ENCODE measurements at regions not wholly inside any gene's neighbourhood (a gene's known extent, or its start where the extent isn't known, plus 50 kb on each side); places are given as distances from the start of the nearest gene placed in this dataset.
"Not testable (repeated sequence)": the region's sequence is repeated elsewhere in the genome, so short reads cannot be mapped to it uniquely, and the experiment has no call there.

DNA sequence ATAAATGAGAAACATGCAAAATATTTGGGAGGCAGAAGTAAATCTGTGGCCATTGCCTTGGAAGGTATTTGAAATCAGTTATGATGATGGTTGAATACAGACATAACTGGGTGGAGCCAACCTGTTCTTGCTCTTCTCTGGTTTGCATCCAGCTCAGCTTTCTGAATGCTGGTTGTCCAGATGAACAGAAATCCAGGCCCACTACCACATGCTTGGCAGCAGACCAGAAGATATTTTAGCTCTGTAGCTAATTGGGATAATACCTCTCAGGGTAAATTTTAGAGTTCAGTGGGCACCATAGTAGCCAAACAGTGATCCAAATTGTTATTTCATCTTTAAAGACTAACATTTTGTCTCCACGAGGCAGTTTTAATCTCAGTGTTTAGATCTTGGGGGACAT is 308.3 kb downstream of the RAB38 start:
- no peak for DNase-seq

DNA sequence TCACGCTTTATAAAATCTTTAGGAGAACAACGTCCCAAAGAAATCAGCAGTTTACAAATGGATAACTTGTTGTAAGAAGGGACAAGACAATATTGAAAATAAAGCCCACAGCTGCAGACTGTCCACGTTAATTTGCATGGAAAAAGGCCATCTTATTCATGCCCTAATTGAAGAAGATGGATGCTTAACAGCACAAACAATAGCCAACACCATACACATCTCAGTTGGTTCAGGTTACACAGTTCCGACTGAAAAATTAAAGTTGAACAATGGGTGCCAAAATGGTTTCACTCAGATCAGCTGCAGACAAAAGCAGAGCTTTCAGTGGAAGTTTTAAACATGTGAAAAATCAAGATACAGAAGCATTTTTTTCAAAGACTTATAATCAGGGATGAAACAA is 314.2 kb downstream of the RAB38 start:
- no peak for DNase-seq

- no peak for DNase-seq
Measured at GRCh38 chr11:87859636-87860035, 315.6 kb downstream of the RAB38 start.

- DNase-seq = no peak
Measured at GRCh38 chr11:87851827-87852226, 323.4 kb downstream of the RAB38 start.

DNA sequence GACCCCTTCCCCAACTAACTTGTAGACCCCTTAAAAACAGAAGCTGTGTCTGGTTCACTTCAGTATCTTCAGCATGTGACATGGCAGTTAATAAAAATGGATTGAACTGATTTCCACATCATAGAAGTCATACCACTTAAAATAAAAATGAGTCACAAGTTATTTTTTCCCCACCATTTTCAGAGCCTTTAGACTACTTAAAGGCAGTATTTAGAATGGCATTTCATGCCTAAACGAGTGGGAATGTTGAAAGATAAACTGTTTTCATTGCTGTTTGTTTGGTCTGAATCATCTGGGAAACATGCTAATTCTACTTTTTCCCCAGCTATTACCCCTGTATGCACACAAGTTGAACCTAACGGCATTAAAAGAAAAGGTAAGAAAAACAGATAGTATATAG is 324.0 kb downstream of the RAB38 start:
- no peak for DNase-seq

GRCh38 chr11:87849216-87849615 is 326.0 kb downstream of the RAB38 start:
- no peak for DNase-seq

DNA sequence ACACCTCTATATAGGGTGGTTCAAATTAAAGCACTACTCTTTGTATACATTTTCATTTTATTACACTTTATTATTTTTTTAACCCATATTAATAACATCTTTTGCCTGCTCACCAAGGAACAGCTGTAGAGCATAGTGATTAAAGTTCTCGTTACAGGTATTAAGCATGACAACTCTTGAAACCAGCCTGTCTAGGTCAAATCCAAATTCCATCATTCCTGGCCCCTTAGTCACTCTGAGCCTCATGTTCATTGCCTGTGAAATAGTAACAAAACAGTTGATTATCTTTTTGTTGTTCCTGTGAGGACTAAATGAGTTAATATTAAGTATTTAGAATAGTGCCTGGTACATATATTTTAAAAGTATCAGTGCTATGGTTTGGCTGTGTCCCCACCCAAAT is 334.5 kb downstream of the RAB38 start:
- no peak for DNase-seq

GRCh38 chr11:87832211-87832610 is 343.0 kb downstream of the RAB38 start:
- DNase-seq = no peak

GRCh38 chr11:87820011-87820410 is 355.2 kb downstream of the RAB38 start:
- DNase-seq = no peak

DNA sequence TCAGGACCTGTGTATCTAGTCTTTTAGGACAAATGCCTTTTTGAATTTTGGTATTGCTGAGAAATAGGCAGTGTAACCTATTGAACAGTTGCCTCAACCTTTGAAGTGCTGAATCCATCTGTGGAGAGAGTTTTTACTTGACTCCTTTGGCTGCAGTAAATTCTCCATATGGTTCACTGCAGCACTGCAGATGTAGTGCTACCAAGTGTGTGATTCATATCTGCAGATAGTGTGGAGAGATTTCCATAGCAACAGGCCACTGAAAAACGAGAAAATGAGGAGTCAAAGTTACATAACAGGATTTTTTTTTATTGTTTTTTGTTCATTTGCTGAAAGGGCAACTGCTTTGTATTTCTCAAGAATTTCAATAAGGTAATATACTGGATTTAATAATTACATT is 356.1 kb downstream of the RAB38 start:
- DNase-seq = no peak

DNA sequence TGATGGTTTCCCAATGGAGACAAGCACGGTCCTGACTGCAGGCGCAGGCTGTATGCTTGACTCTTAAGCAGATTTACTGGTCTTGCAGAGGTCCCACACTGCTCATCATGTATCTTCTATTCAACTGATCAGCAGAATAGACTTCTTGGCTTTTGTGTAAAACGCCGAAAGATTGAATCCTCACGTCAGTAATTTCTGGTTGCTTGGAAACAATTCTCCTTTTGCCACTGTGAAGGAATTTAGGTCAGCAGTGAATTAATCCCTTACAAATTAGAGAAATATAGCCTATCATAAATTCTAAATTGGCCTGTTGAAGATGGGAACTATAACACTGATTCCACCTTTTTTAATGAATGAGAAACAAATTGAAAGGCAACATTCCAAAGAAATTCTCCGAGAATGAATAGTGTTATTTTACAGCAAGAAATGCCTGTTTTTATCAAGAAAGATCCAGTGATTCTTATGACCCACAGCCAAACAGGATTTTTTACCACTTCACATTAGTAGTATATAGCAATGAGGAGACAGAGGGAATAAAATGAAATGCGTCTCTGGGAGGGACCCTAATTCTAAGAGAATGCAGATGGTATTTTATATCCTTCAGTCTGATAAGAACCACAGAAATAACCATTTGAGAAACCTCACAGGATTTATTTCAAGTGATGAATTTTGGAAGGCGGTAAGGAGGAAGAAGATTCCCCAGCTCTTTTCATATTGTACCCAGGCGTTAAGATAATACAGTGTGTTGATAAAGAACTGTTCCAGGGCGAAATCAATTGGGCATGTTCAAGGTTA is 362.5 kb downstream of the RAB38 start:
- DNase-seq = no peak

DNA sequence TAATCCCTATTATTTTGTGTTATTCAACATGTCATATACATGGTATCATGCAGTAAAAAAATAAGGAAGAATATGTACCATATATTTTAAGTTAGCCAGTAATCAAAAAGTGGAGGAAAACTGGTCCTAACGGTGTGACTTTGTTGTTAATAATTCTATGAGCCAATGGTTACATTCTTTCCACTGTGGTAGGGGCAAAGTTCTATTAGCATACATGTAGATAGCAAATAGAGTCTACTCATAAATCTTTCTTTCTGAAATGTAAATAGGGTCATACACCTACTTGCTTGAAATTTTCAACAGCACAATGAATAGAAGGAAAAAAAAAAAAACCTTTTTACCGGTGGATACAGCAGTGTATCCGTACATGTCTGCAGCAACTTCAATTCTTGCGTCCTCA is 364.8 kb downstream of the RAB38 start:
- no peak for DNase-seq

DNA sequence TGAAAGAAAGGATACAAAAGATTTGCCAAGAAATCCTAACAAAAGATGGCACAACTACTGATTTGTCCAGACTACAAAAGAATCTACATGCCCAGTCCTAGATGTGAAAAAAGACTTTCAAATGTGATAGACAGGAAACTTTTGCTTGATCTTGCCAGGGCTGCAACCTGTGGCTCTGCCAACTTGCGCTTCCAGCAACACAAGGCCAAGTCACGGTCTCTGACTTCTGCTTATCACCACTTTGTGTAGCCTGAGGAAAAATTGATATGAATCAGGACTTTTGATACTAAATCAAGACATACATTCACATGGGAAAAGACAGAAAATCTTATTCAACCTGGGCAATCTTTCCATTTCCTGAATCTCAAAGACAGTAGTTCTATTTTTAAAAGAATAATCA is 366.0 kb downstream of the RAB38 start:
- no peak for DNase-seq

DNA sequence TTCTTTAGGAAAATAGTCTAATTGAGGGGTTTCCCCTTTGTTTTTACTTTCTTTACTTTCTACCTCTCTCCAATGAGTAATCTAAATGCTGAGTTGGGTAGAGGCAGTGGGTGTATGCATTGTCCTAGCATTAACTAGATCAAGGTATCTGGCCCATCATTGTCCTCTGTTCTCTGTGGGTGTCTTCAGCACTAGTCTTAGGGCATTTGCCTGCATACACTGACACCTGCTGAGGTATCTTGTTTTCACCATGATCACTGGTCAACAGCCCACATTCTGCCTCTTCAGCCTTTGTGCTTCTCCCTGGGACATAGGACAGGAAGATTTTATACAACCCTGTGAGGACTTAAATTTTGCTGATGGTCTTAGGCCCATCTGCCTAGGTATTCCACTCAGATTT is 371.1 kb downstream of the RAB38 start:
- no peak for DNase-seq

DNA sequence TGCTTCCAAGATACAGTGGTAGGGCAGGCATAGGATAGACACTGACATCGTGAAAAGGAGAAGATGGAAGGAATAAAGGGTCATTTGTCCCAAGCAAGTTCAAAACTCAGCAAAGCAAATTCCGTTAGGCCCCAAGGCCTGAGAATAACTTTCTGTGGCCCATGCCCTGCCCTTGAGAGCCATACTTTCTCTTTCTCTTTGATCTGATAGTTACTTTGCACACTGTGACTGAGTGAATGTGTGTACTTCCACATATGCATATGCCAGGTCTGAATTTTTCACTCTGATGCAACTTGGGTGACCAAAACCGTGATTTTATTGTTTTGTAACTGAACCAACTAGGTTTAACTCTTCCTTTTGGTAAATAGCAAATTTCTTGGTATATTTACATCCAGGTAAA is 371.5 kb downstream of the RAB38 start:
- DNase-seq = no peak

DNA sequence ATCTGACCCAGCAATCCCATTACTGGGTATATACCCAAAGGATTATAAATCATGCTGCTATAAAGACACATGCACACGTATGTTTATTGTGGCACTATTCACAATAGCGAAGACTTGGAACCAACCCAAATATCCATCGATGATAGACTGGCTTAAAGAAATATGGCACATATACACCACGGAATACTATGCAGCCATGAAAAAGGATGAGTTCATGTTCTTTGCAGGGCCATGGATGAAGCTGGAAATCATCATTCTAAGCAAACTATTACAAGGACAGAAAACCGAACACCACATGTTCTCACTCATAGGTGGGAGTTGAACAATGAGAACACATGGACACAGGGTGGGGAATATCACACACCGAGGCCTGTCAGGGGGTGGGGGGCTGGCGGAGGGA is 390.4 kb downstream of the RAB38 start:
- not testable (repeated sequence) for DNase-seq

- no peak for DNase-seq
Measured at GRCh38 chr11:87780068-87780413, 395.2 kb downstream of the RAB38 start.

- no peak for DNase-seq
Measured at GRCh38 chr11:87779276-87780067, 395.8 kb downstream of the RAB38 start.

DNA sequence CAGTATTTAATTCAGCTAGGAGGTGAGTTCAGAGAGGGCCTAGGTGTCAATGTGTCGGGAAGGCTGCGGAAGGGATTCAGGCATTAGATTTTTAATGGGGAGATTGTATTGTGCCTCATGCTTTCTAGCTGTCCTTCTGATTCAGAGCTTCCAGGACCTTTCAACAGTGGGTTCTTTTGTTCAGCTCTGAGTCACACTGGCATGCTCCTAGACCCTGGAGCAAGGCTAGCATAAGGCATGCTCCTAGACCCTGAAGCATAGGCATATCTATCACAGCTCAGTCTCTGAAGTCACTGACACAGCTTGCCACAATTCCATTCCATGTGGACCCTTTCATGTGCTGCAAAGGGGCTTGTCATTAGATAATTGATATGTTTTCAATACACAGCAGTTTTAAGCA is 396.9 kb downstream of the RAB38 start:
- no peak for DNase-seq

DNA sequence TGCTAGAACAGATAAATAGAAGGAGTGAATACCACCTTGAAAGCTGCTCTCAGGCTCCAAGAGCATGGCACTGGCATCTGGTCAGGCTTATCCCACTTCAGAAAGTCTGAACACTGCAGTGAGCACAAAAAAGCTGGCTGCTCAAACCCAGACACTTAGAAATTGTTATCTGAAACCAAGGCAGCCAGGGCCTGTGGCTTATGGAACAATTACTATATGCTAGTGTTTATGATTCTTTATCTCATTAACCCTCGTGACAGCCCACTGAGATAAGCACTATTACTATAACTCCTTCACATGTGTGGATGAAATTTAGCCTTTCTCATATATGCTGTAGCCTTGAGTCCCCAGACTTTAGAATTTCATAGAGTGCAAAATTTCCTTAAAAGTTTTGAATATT is 400.2 kb downstream of the RAB38 start:
- DNase-seq = no peak

DNA sequence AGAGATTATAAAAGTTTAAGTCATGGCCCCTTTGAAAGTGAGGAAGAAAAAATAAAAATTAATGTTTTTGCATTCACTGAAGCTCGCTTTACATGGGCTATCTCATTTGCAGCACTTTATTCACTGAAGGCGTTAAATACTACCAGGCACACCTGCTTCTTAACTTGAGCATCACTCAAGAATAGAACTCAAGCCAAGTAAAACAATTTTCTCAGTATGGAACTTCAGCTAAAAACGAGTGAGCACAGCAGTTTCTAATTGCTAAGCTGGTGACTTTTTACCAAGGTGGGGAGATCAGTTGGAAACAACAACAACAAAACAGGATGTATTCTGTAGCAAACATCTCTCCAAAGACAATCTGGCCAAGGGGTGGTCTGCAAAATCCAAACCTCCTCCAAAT is 405.6 kb downstream of the RAB38 start:
- DNase-seq = no peak

DNA sequence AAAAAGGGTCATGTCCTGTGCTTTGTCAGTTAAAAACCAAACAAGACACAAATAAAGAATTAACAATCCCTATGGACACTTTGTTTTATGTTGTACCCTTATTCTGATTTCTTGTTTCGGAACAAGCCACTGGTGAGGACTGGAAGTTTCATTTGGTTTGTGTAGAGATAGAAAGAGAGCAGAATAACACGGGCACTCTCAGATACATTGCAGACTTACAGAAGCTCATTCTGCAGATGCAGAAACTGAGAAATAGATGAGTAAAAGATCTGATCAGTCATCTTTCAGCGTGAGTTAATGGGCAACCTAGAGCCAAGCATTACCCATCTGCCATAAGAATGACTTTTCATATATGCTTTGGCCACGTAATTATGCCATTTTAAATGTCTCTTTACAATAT is 407.6 kb downstream of the RAB38 start:
- DNase-seq = no peak

DNA sequence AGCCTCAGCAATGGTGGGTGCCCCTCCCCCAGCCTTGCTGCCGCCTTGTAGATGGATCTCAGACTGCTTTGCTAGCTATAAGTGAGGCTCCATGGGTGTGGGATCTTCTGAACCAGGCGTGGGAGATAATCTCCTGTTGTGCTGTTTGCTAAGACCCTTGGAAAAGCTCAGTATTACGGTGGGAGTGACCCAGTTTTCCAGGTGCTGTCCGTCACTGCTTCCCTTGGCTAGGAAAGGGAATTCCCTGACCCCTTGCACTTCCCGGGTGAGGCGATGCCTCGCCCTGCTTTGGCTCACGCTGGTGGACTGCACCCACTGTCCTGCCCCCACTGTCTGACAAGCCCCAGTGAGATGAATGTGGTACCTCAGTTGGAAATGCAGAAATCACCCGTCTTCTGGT is 411.2 kb downstream of the RAB38 start:
- DNase-seq = not testable (repeated sequence)

GRCh38 chr11:87754685-87755084 is 420.6 kb downstream of the RAB38 start:
- no peak for DNase-seq

- DNase-seq = no peak
Measured at GRCh38 chr11:87753143-87753542, 422.1 kb downstream of the RAB38 start.

All from activated T-cell treated with anti-CD3 and anti-CD28 coated beads, Interleukin-2, amount 50 U/mL, for 1 hour (primary cell).